ENCODE measurements at regions not wholly inside any gene's neighbourhood (a gene's known extent, or its start where the extent isn't known, plus 50 kb on each side); places are given as distances from the start of the nearest gene placed in this dataset.

GRCh38 chr2:55802067-55802466, 108.4 kb upstream of the PNPT1 start:
- TF ChIP-seq, protein P1, sequence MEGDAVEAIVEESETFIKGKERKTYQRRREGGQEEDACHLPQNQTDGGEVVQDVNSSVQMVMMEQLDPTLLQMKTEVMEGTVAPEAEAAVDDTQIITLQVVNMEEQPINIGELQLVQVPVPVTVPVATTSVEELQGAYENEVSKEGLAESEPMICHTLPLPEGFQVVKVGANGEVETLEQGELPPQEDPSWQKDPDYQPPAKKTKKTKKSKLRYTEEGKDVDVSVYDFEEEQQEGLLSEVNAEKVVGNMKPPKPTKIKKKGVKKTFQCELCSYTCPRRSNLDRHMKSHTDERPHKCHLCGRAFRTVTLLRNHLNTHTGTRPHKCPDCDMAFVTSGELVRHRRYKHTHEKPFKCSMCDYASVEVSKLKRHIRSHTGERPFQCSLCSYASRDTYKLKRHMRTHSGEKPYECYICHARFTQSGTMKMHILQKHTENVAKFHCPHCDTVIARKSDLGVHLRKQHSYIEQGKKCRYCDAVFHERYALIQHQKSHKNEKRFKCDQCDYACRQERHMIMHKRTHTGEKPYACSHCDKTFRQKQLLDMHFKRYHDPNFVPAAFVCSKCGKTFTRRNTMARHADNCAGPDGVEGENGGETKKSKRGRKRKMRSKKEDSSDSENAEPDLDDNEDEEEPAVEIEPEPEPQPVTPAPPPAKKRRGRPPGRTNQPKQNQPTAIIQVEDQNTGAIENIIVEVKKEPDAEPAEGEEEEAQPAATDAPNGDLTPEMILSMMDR (IDR thresholded peaks at IDR 0.05) = no peak
- TF ChIP-seq MAX (CRISPR knock-in tag; IDR thresholded peaks at IDR 0.05) (no peak), TEAD1 (CRISPR knock-in tag; IDR thresholded peaks at IDR 0.05) (no peak), ELF4 (CRISPR knock-in tag; IDR thresholded peaks at IDR 0.05; ENCODE audit: low read depth) (no peak), PREB (CRISPR knock-in tag; IDR thresholded peaks at IDR 0.05; ENCODE audit: borderline replicate concordance) (no peak), TEAD4 (CRISPR knock-in tag; IDR thresholded peaks at IDR 0.05) (no peak), ATF6 (CRISPR knock-in tag; IDR thresholded peaks at IDR 0.05) (no peak), ATF3 (CRISPR knock-in tag; conservative IDR thresholded peaks at IDR 0.05) (no peak)
